ENCODE measurements at regions not wholly inside any gene's neighbourhood (a gene's known extent, or its start where the extent isn't known, plus 50 kb on each side); places are given as distances from the start of the nearest gene placed in this dataset.

GRCh38 chr1:88581703-88582102 lies 102.4 kb upstream of the PKN2 start:
- TF ChIP-seq, protein P1, sequence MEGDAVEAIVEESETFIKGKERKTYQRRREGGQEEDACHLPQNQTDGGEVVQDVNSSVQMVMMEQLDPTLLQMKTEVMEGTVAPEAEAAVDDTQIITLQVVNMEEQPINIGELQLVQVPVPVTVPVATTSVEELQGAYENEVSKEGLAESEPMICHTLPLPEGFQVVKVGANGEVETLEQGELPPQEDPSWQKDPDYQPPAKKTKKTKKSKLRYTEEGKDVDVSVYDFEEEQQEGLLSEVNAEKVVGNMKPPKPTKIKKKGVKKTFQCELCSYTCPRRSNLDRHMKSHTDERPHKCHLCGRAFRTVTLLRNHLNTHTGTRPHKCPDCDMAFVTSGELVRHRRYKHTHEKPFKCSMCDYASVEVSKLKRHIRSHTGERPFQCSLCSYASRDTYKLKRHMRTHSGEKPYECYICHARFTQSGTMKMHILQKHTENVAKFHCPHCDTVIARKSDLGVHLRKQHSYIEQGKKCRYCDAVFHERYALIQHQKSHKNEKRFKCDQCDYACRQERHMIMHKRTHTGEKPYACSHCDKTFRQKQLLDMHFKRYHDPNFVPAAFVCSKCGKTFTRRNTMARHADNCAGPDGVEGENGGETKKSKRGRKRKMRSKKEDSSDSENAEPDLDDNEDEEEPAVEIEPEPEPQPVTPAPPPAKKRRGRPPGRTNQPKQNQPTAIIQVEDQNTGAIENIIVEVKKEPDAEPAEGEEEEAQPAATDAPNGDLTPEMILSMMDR (IDR thresholded peaks at IDR 0.05), result no peak
- TF ChIP-seq ZNF423 (CRISPR knock-in tag; IDR thresholded peaks at IDR 0.05) (no peak), ZBTB43 (CRISPR knock-in tag; IDR thresholded peaks at IDR 0.05) (no peak), E2F4 (CRISPR knock-in tag; IDR thresholded peaks at IDR 0.05; ENCODE audit: borderline replicate concordance, low read depth) (no peak), GABPB1 (CRISPR knock-in tag; IDR thresholded peaks at IDR 0.05) (no peak), NR1H2 (CRISPR knock-in tag; IDR thresholded peaks at IDR 0.05) (no peak), ZNF671 (CRISPR knock-in tag; IDR thresholded peaks at IDR 0.05) (no peak), EMX1 (CRISPR knock-in tag; IDR thresholded peaks at IDR 0.05) (no peak), MAX (CRISPR knock-in tag; IDR thresholded peaks at IDR 0.05) (no peak), NR2C2 (CRISPR knock-in tag; IDR thresholded peaks at IDR 0.05) (no peak)
- TF ChIP-seq, protein P2, sequence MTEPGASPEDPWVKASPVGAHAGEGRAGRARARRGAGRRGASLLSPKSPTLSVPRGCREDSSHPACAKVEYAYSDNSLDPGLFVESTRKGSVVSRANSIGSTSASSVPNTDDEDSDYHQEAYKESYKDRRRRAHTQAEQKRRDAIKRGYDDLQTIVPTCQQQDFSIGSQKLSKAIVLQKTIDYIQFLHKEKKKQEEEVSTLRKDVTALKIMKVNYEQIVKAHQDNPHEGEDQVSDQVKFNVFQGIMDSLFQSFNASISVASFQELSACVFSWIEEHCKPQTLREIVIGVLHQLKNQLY (CRISPR knock-in tag; IDR thresholded peaks at IDR 0.05), result no peak
- TF ChIP-seq, protein P3, sequence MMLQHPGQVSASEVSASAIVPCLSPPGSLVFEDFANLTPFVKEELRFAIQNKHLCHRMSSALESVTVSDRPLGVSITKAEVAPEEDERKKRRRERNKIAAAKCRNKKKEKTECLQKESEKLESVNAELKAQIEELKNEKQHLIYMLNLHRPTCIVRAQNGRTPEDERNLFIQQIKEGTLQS (CRISPR knock-in tag; conservative IDR thresholded peaks at IDR 0.05), result no peak
